HEK293 (cell line): ENCODE measurements at regions not wholly inside any gene's neighbourhood (a gene's known extent, or its start where the extent isn't known, plus 50 kb on each side); places are given as distances from the start of the nearest gene placed in this dataset.

Experiments used
- REST ChIP-seq: fragments of 450-650 bp; formaldehyde crosslinking; IDR thresholded peaks from 2 replicates; pipeline ENCODE4 v1.5.1; 2016; ENCODE audit warnings: missing biosample characterization, missing genetic modification characterization
- YY1 ChIP-seq: fragments of 450-650 bp; formaldehyde crosslinking; IDR thresholded peaks from 2 replicates; pipeline ENCODE4 v1.5.1; 2018; ENCODE audit warnings: missing biosample characterization, missing genetic modification characterization
- ZNF169 ChIP-seq: fragments of 450-650 bp; formaldehyde crosslinking; IDR thresholded peaks from 2 replicates; pipeline ENCODE4 v1.5.1; 2016; ENCODE audit warnings: missing biosample characterization, missing genetic modification characterization
- ZNF362 ChIP-seq: fragments of 450-650 bp; formaldehyde crosslinking; IDR thresholded peaks from 2 replicates; pipeline ENCODE4 v1.5.1; 2016; ENCODE audit warnings: missing biosample characterization, missing genetic modification characterization
- ZNF544 ChIP-seq: fragments of 450-650 bp; formaldehyde crosslinking; IDR thresholded peaks from 2 replicates; pipeline ENCODE4 v1.5.0; 2017; ENCODE audit warnings: missing biosample characterization, missing genetic modification characterization
- ZNF626 ChIP-seq: fragments of 450-650 bp; sonication (Bioruptor Pico); formaldehyde crosslinking; IDR thresholded peaks from 2 replicates; pipeline ENCODE4 v1.5.1; 2018; ENCODE audit warnings: missing biosample characterization, missing genetic modification characterization, inconsistent platforms
- ZNF777 ChIP-seq: fragments of 450-650 bp; formaldehyde crosslinking; IDR thresholded peaks from 2 replicates; pipeline ENCODE4 v1.5.1; 2017; ENCODE audit warnings: missing biosample characterization, missing genetic modification characterization, borderline replicate concordance
- TF ChIP-seq, protein P1 (sequence below): fragments of 450-650 bp; formaldehyde crosslinking; IDR thresholded peaks from 2 replicates; pipeline ENCODE4 v1.5.1; 2016; ENCODE audit warnings: missing biosample characterization, missing genetic modification characterization
- TF ChIP-seq, protein P2 (sequence below): fragments of 450-650 bp; formaldehyde crosslinking; IDR thresholded peaks from 2 replicates; pipeline ENCODE4 v1.5.1; 2016; ENCODE audit warnings: missing biosample characterization, missing genetic modification characterization
- TF ChIP-seq, protein P3 (sequence below): fragments of 450-650 bp; formaldehyde crosslinking; conservative IDR thresholded peaks from 2 replicates; pipeline ENCODE4 v1.5.1; 2016; ENCODE audit warnings: low read depth, missing biosample characterization, missing genetic modification characterization

DNA sequence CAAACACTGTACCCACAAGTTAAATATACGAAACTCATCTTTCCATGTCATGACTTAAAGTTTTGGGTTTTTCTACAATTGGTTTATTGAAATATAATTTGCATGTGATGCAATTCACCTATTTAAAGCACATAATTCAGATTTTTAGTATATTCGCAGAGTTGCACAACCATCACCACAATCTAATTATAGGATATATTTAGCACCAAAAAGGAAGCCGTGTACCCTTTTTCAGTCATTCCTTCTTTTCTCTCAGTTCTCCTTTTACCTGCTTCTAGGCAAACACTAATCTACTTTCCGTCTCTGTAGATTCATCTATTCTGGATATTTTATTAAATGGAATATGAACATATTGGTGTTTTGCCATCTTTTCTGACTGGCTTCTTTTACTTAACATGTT is 1458.1 kb upstream of the TENM4 start:
- TF ChIP-seq YY1 (no peak), ZNF544 (tag by site-specific recombination) (no peak), ZNF362 (no peak), ZNF169 (tag by site-specific recombination) (no peak), ZNF626 (no peak), ZNF777 (no peak), REST (tag by site-specific recombination) (no peak)
- TF ChIP-seq, protein P1, sequence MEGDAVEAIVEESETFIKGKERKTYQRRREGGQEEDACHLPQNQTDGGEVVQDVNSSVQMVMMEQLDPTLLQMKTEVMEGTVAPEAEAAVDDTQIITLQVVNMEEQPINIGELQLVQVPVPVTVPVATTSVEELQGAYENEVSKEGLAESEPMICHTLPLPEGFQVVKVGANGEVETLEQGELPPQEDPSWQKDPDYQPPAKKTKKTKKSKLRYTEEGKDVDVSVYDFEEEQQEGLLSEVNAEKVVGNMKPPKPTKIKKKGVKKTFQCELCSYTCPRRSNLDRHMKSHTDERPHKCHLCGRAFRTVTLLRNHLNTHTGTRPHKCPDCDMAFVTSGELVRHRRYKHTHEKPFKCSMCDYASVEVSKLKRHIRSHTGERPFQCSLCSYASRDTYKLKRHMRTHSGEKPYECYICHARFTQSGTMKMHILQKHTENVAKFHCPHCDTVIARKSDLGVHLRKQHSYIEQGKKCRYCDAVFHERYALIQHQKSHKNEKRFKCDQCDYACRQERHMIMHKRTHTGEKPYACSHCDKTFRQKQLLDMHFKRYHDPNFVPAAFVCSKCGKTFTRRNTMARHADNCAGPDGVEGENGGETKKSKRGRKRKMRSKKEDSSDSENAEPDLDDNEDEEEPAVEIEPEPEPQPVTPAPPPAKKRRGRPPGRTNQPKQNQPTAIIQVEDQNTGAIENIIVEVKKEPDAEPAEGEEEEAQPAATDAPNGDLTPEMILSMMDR: no peak
- TF ChIP-seq, protein P2, sequence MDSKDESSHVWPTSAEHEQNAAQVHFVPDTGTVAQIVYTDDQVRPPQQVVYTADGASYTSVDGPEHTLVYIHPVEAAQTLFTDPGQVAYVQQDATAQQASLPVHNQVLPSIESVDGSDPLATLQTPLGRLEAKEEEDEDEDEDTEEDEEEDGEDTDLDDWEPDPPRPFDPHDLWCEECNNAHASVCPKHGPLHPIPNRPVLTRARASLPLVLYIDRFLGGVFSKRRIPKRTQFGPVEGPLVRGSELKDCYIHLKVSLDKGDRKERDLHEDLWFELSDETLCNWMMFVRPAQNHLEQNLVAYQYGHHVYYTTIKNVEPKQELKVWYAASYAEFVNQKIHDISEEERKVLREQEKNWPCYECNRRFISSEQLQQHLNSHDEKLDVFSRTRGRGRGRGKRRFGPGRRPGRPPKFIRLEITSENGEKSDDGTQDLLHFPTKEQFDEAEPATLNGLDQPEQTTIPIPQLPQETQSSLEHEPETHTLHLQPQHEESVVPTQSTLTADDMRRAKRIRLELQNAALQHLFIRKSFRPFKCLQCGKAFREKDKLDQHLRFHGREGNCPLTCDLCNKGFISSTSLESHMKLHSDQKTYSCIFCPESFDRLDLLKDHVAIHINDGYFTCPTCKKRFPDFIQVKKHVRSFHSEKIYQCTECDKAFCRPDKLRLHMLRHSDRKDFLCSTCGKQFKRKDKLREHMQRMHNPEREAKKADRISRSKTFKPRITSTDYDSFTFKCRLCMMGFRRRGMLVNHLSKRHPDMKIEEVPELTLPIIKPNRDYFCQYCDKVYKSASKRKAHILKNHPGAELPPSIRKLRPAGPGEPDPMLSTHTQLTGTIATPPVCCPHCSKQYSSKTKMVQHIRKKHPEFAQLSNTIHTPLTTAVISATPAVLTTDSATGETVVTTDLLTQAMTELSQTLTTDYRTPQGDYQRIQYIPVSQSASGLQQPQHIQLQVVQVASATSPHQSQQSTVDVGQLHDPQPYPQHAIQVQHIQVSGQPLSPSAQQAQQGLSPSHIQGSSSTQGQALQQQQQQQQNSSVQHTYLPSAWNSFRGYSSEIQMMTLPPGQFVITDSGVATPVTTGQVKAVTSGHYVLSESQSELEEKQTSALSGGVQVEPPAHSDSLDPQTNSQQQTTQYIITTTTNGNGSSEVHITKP (tag by site-specific recombination): no peak
- TF ChIP-seq, protein P3, sequence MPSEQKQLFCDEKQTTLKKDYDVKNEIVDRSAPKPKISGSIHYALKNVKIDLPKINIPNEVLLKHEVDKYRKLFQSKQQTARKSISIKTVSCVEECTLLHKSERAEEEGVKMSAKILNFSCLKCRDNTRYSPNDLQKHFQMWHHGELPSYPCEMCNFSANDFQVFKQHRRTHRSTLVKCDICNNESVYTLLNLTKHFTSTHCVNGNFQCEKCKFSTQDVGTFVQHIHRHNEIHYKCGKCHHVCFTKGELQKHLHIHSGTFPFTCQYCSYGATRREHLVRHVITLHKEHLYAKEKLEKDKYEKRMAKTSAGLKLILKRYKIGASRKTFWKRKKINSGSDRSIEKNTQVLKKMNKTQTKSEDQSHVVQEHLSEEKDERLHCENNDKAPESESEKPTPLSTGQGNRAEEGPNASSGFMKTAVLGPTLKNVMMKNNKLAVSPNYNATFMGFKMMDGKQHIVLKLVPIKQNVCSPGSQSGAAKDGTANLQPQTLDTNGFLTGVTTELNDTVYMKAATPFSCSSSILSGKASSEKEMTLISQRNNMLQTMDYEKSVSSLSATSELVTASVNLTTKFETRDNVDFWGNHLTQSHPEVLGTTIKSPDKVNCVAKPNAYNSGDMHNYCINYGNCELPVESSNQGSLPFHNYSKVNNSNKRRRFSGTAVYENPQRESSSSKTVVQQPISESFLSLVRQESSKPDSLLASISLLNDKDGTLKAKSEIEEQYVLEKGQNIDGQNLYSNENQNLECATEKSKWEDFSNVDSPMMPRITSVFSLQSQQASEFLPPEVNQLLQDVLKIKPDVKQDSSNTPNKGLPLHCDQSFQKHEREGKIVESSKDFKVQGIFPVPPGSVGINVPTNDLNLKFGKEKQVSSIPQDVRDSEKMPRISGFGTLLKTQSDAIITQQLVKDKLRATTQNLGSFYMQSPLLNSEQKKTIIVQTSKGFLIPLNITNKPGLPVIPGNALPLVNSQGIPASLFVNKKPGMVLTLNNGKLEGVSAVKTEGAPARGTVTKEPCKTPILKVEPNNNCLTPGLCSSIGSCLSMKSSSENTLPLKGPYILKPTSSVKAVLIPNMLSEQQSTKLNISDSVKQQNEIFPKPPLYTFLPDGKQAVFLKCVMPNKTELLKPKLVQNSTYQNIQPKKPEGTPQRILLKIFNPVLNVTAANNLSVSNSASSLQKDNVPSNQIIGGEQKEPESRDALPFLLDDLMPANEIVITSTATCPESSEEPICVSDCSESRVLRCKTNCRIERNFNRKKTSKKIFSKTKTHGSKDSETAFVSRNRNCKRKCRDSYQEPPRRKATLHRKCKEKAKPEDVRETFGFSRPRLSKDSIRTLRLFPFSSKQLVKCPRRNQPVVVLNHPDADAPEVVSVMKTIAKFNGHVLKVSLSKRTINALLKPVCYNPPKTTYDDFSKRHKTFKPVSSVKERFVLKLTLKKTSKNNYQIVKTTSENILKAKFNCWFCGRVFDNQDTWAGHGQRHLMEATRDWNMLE: no peak
